ELF-1 (cell line): ENCODE measurements at regions not wholly inside any gene's neighbourhood (a gene's known extent, or its start where the extent isn't known, plus 50 kb on each side); places are given as distances from the start of the nearest gene placed in this dataset.
"Not testable (repeated sequence)": the region's sequence is repeated elsewhere in the genome, so short reads cannot be mapped to it uniquely, and the experiment has no call there.

ENCODE experiments used
- DNase-seq: peaks from one replicate; pipeline ENCODE4 v3.0.0-alpha.2; 2016; ENCODE audit warnings: low read depth, low spot score

GRCh38 chr14:23694949-23695663 is 58.9 kb downstream of the DHRS2 start:
- DNase-seq: peak; percentile 34

GRCh38 chr14:23695664-23695999 is 59.5 kb downstream of the DHRS2 start:
- DNase-seq: no peak

- DNase-seq: no peak
These were observed 60.6 kb downstream of the DHRS2 start for GRCh38 chr14:23696701-23697239.

- no peak for DNase-seq
These were observed 61.5 kb downstream of the DHRS2 start for GRCh38 chr14:23697680-23698079.

GRCh38 chr14:23702656-23703426 is 66.7 kb downstream of the DHRS2 start:
- DNase-seq: no peak

- no peak for DNase-seq
These were observed 68.7 kb downstream of the DHRS2 start for GRCh38 chr14:23704890-23705289.

GRCh38 chr14:23707415-23707814 is 71.3 kb downstream of the DHRS2 start:
- no peak for DNase-seq

- no peak for DNase-seq
These were observed 72.2 kb downstream of the DHRS2 start for GRCh38 chr14:23708343-23708742.

- DNase-seq: no peak
These were observed 73.8 kb downstream of the DHRS2 start for GRCh38 chr14:23709923-23710322.

- no peak for DNase-seq
These were observed 76.1 kb downstream of the DHRS2 start for GRCh38 chr14:23712287-23712686.

GRCh38 chr14:23719225-23719985 is 83.2 kb downstream of the DHRS2 start:
- DNase-seq: no peak

GRCh38 chr14:23722675-23723074 is 86.5 kb downstream of the DHRS2 start:
- no peak for DNase-seq

GRCh38 chr14:23723911-23724310 is 87.7 kb downstream of the DHRS2 start:
- DNase-seq: no peak

- DNase-seq: no peak
These were observed 89.4 kb downstream of the DHRS2 start for GRCh38 chr14:23725528-23725927.

- DNase-seq: no peak
These were observed 90.0 kb downstream of the DHRS2 start for GRCh38 chr14:23725980-23726710.

GRCh38 chr14:23727566-23728335 is 91.6 kb downstream of the DHRS2 start:
- DNase-seq: peak; percentile 60

- no peak for DNase-seq
These were observed 92.6 kb downstream of the DHRS2 start for GRCh38 chr14:23728791-23729190.

- DNase-seq: no peak
These were observed 93.7 kb downstream of the DHRS2 start for GRCh38 chr14:23729720-23730387.

- DNase-seq: no peak
These were observed 99.2 kb downstream of the DHRS2 start for GRCh38 chr14:23735394-23735793.

GRCh38 chr14:23744368-23744767 is 108.2 kb downstream of the DHRS2 start:
- not testable (repeated sequence) for DNase-seq
